Activated naive CD4-positive, alpha-beta T cell treated with anti-CD3 and anti-CD28 coated beads, Interleukin-2, amount 50 U/mL, for 72 hours (primary cell): ENCODE measurements at regions not wholly inside any gene's neighbourhood (a gene's known extent, or its start where the extent isn't known, plus 50 kb on each side); places are given as distances from the start of the nearest gene placed in this dataset.

Experiments used
- ATAC-seq, 2 donors: fragments of 150-1000 bp; cut with Tn5 transposase; 2 replicates each; pipeline ENCODE4 v1.10.0; 2021; ENCODE audit warnings: mild to moderate bottlenecking in 2 of 2, moderate library complexity in 2 of 2
- DNase-seq, 2 donors: peaks; one replicate each; pipeline ENCODE4 v3.0.0; 2021 to 2022; ENCODE audit warnings: low spot score in 2 of 2
- H3K27ac Mint-ChIP-seq, 2 donors: one replicate each; pipeline ENCODE4 v1.8.0; 2022; ENCODE audit warnings: mild to moderate bottlenecking in 2 of 2, mixed read lengths in 2 of 2
- H3K36me3 Mint-ChIP-seq, 2 donors: one replicate each; pipeline ENCODE4 v1.8.0; 2022; ENCODE audit warnings: mixed read lengths in 2 of 2
- H3K9me3 Mint-ChIP-seq, 2 donors: one replicate each; pipeline ENCODE4 v1.8.0; 2022; ENCODE audit warnings: mixed read lengths in 2 of 2

DNA sequence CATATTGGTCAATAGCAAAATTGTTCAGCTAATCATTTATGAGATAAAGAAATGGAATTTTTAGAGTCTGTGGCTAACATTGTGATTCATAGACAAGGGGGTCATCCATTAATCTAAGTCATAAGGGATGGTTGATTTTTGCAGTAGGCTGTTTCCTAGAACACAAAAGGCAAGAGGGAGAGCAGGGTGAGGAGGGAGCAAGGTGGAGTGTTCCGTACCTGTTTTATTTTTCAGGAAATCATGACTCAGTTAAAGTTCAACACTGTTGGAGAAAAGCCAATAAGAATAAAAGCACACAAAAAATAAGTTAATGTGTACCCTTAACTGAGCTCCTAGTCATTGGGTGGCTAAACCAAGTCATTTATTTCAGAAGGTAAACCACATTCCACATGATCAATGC, 512.4 kb upstream of the ATXN8OS start:
- ATAC-seq (no peak), DNase-seq (no peak)

DNA sequence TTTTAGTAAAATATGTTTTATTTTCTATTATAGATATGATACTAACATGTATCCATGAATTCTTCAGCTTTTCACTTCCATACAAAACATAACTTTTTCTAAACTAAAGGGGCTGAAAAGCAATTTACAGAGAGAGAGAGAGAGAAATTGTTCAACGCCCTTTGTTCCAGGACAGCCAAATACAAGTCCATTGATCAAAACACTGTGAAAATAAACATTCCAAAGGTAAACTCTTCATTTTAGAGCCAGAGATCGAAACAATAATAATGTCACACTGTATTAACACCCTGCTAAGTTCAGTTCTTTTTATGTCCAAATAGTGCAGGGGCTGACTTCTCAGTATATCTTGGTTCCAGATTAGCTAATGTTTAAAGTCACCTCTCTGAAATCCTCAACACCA, 516.2 kb upstream of the ATXN8OS start:
- Mint-ChIP-seq H3K9me3 (peaks cover 15 to 24% of the 10 kb centered on the region in 2 donors), H3K27ac (no peak overlapping the region), H3K36me3 (no peaks in the 10 kb centered on the region)
- ATAC-seq (no peak), DNase-seq (no peak)

More for the DNA sequence above, 512.4 kb upstream of the ATXN8OS start:
- no peaks in the 10 kb centered on the region for H3K36me3 Mint-ChIP-seq
- H3K9me3 Mint-ChIP-seq = peaks cover 16 to 24% of the 10 kb centered on the region in 2 donors
- no peak overlapping the region for H3K27ac Mint-ChIP-seq

DNA sequence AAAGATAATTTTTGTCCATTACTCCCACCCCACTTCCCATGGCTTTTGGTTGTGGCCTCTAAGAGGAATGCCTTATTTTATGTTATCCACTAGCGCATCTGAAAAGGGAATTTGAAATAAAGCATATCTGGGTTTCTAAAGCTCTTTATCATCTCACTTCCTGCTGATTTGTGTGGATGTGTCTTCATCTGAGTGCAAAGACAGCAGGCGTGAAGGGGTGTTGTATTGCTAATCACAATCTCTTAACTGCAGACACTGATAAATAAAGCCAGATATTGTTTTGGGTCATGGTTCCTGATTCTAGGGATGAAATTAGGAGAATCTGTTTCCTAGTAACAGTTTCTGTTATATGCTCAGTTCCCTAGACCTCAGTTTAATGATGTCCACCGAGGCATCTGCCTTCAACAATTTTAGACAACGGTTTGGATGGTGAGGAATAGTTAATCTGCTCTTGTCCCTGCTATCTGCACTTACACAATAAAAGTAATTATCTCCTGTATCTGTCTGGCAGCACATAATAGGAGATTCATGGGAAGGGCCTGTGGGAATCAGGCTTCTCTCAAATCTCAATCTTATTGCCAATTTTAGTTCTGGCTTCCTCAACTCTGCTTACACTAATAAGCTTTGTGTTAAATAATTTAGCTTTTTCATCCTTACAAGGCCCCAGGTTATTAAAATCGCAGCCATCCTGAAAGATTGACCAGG, 517.9 kb upstream of the ATXN8OS start:
- peaks cover 12 to 24% of the 10 kb centered on the region in 2 donors for H3K9me3 Mint-ChIP-seq
- H3K36me3 Mint-ChIP-seq = no peaks in the 10 kb centered on the region
- DNase-seq = no peak
- H3K27ac Mint-ChIP-seq = no peak overlapping the region
- ATAC-seq = no peak

DNA sequence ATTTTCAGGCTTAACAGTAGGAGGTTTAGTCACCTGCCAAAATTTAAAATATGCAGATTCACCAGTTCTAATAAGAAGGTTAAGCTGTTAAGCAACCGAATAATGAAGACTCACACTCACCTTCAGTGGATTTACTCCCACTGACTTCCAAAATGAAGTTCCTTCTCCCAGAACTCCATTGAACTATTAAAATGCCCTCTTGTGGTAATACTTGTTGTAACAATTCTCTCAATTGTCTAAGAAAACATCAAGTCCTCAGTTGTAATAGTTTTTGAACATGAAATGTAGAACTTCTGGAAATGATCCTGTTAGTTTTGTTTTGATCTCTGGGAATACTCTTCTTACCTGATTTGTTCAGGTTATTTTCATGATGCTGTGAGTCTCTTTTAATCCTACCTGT, 522.0 kb upstream of the ATXN8OS start:
- Mint-ChIP-seq H3K27ac (no peak overlapping the region), H3K9me3 (peaks cover 11 to 19% of the 10 kb centered on the region in 2 donors), H3K36me3 (no peaks in the 10 kb centered on the region)
- no peak for DNase-seq
- ATAC-seq = no peak

DNA sequence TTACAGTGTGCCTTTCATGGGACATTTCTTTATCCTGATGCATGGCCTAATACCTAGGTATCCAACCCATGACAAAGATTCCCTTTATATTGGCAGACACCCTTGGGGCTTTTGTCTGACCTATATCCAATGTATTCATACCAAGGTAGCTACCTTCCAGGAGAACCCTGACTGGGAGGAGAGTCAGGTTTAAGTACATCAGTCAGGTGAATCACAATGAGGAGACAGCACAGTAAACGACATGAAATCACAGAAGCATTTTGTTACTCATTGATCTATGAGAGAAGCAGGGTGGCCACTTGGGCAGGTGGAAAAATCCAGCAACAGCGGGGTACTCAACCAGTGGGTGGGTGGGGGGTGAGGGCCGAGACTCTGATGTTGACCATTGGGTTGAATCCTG, 527.4 kb upstream of the ATXN8OS start:
- Mint-ChIP-seq H3K9me3 (peaks cover 14 to 17% of the 10 kb centered on the region in 2 donors), H3K36me3 (no peaks in the 10 kb centered on the region), H3K27ac (no peak overlapping the region)
- no peak for DNase-seq
- no peak for ATAC-seq

DNA sequence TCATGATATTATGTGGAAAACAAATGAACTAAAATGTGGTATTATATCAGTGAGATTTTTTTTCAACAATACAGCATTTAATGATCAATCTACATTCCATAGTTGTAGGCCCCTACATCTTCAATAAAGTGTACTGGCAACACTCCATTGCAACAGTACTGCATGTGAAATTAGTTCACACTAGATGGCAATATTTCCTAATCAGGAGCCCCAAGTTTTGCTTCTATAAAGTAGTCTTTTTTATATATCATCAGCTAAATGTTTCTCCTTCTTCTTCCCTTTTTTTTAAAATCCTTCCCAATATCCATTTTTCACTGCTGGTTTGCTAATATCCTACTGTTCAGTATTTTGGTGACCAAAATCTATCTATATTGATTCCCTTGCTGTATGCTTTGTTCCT, 528.3 kb upstream of the ATXN8OS start:
- Mint-ChIP-seq H3K27ac (no peak overlapping the region), H3K36me3 (no peaks in the 10 kb centered on the region), H3K9me3 (peaks cover 13 to 20% of the 10 kb centered on the region in 2 donors)
- ATAC-seq (no peak), DNase-seq (no peak)

DNA sequence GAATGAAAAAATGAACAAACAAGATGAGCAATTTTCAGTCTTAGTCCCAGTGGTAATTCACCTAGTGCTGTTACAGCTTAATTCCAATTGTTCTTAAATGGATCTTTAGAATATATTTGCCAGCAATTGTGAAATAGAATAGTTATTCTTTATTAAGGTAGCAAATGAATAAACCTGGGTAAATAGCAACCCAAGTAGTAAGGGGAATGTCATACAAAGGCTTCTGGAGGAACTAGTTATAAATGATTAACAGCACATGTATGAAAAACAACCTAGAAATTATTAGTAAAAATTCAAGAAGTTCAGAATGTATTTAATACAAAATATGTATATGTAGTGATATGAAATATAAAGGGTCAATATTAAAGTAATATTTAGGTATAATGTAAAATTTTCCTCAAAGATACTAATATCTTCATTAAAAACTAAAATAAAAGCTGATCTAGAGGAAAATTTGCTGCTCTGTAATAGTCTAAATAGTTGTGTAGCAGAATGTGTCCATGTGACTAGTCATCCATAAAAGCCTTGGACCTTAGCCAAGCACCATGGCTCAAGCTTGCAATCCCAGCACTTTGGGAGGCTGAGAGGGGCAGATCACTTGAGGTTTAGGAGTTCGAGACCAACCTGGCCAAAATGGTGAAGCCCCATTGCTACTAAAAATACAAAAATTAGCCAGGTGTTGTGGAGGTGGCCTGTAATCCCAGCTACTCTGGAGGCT, 535.9 kb upstream of the ATXN8OS start:
- Mint-ChIP-seq H3K9me3 (peaks cover 10 to 26% of the 10 kb centered on the region in 2 donors), H3K36me3 (no peaks in the 10 kb centered on the region), H3K27ac (no peak overlapping the region)
- ATAC-seq = no peak
- DNase-seq = no peak

DNA sequence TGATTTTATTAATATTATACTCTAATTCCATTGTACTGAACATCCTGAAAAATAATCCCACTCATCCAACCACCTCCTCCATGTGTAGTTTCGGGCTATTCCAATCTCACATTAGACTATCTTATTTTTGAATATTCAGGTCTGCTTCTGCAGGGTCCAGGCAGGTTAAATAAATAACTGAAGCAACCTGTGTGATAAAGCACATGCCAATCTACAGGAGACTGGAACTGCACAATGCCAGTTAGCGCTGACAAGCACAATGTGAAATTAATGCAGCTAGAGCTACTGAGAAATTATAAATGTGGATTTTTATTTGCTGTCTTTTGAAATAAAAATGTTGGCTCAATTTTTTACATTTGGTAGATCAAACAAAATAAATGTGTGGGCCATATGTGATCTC, 540.1 kb upstream of the ATXN8OS start:
- peaks cover 5 to 10% of the 10 kb centered on the region in 2 donors for H3K9me3 Mint-ChIP-seq
- H3K36me3 Mint-ChIP-seq = no peaks in the 10 kb centered on the region
- ATAC-seq = no peak
- H3K27ac Mint-ChIP-seq = no peak overlapping the region
- no peak for DNase-seq

GRCh38 chr13:69566104-69566716, 541.4 kb upstream of the ATXN8OS start:
- Mint-ChIP-seq H3K27ac (no peak overlapping the region), H3K9me3 (peaks cover 5 to 6% of the 10 kb centered on the region in 2 donors), H3K36me3 (no peaks in the 10 kb centered on the region)
- no peak for ATAC-seq
- no peak for DNase-seq

DNA sequence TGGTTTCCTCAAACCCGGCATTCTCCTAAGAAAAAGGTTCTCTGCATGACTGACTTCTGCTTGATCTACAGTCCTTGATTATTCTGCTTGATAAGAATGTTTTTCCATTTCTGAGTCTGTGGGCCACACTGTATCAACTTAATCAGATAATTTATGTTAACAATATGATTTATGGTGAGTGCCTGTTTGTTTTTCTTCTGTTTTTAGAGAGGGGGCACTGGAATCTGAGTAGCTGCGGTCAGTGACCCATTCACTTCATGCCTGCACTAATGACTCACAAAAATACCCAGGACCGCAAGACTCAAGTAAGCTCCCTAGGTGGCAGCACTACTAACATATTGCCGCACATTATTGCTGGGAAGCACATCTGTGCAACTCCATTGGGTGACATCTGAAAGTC, 542.3 kb upstream of the ATXN8OS start:
- DNase-seq = no peak

DNA sequence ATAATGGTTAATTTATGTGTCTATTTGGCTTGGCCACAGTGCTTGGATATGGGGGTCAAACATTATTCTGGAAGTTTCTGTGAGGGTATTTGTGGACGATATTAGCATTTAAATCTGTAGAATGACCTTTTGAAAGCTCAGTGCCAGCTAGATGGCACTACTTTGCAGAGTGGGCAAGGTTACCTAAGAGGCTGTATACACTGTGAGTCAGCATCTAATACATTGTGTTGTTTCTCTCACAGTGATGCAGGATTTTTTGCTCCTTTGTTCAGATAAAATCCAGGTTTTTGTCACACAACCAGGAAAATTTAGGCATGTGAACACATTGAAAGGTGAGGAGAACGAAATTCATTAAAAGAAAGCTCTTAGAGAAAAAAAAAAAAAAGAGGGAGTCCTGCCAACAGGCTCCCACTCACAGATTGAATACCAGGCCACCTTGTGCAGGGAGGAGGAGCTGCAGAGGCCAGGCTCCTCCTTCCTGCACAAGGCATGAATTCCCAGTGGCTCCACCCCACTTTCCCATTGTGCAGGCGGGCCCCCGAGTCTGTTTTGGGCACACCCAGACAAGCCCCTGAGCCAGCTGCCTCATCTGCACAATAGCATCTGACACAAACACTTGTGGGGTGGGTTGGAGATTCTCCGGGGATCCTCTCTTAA, 551.0 kb upstream of the ATXN8OS start:
- ATAC-seq (no peak), DNase-seq (no peak)
- Mint-ChIP-seq H3K36me3 (no peaks in the 10 kb centered on the region), H3K27ac (no peak overlapping the region), H3K9me3 (peaks cover 4% of the 10 kb centered on the region in 2 donors)

More for the DNA sequence above, 542.3 kb upstream of the ATXN8OS start:
- peaks cover 5 to 6% of the 10 kb centered on the region in 2 donors for H3K9me3 Mint-ChIP-seq
- H3K27ac Mint-ChIP-seq = no peak overlapping the region
- H3K36me3 Mint-ChIP-seq = no peaks in the 10 kb centered on the region
- no peak for ATAC-seq

- DNase-seq = no peak
- ATAC-seq = no peak
- Mint-ChIP-seq H3K9me3 (peaks cover 4% of the 10 kb centered on the region in 2 donors), H3K27ac (no peak overlapping the region), H3K36me3 (no peaks in the 10 kb centered on the region)
These were observed 553.6 kb upstream of the ATXN8OS start for GRCh38 chr13:69553976-69554375.

- no peaks in the 10 kb centered on the region for H3K36me3 Mint-ChIP-seq
- ATAC-seq = no peak
- H3K27ac Mint-ChIP-seq = no peak overlapping the region
- no peak for DNase-seq
- no peaks in the 10 kb centered on the region for H3K9me3 Mint-ChIP-seq
These were observed 556.4 kb upstream of the ATXN8OS start for GRCh38 chr13:69551193-69551592.

- no peaks in the 10 kb centered on the region for H3K36me3 Mint-ChIP-seq
- H3K27ac Mint-ChIP-seq = no peak overlapping the region
- ATAC-seq (no peak), DNase-seq (no peak)
- H3K9me3 Mint-ChIP-seq = peaks cover 0 to 3% of the 10 kb centered on the region in 2 donors
These were observed 559.8 kb upstream of the ATXN8OS start for GRCh38 chr13:69547780-69548179.

GRCh38 chr13:69545551-69545950, 562.1 kb upstream of the ATXN8OS start:
- ATAC-seq (no peak), DNase-seq (no peak)
- Mint-ChIP-seq H3K36me3 (no peaks in the 10 kb centered on the region), H3K27ac (no peak overlapping the region), H3K9me3 (peaks cover 0 to 3% of the 10 kb centered on the region in 2 donors)

DNA sequence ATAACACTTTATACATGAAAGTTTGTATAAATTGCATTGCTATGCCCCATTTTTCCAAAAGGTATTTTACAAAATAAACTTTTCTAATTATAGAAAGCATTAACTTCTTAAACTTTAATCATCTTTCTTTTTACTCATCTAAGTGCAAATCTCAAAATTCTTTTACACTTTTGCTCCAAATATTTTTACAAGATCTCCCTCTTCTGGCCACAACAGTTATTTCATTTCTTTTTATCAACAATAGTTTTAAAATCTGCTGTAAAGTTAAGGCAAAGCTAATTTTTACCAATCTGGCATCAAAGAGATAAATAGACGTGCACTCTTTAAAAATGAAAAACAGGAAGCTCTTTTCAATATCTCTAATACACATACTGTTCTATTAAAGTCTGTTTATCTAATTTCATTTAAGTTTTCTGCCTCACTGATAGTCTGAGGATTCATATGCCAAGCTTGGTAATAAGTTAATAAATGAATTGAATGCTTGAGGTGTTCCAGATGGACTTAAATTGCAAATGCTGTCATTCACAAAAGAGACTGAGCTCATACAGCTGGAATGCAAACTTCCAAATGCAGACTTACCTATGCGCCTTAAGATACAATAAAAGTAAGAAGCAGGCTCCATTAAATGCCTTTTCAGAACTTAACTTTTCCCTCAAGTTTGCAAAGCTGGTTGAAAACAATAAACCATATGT, 583.0 kb upstream of the ATXN8OS start:
- Mint-ChIP-seq H3K27ac (no peak overlapping the region), H3K36me3 (no peaks in the 10 kb centered on the region), H3K9me3 (peaks cover 0 to 5% of the 10 kb centered on the region in 2 donors)
- DNase-seq (no peak), ATAC-seq (no peak)
